Central memory CD8-positive, alpha-beta T cell (primary cell): ENCODE measurements at regions not wholly inside any gene's neighbourhood (a gene's known extent, or its start where the extent isn't known, plus 50 kb on each side); places are given as distances from the start of the nearest gene placed in this dataset.

ENCODE experiments used
- ATAC-seq: fragments of 150-1000 bp; cut with Tn5 transposase; replicated peaks from 2 replicates; pipeline ENCODE4 v1.10.0; 2022; ENCODE audit warnings: mild to moderate bottlenecking, moderate FRiP score, moderate number of reproducible peaks; ENCODE audit not compliant: poor library complexity, severe bottlenecking; ENCODE audit errors: extremely low read depth
- DNase-seq, 2 donors: peaks; one replicate each; pipeline ENCODE4 v3.0.0; 2021; ENCODE audit warnings: low spot score in 2 of 2
- H3K27ac Mint-ChIP-seq: one replicate; pipeline ENCODE4 v1.8.0; 2022; ENCODE audit warnings: low read depth, mild to moderate bottlenecking, moderate library complexity, mixed read lengths
- H3K27me3 Mint-ChIP-seq: one replicate; pipeline ENCODE4 v1.8.0; 2022; ENCODE audit warnings: mixed read lengths
- H3K36me3 Mint-ChIP-seq: one replicate; pipeline ENCODE4 v1.8.0; 2022; ENCODE audit warnings: mild to moderate bottlenecking, moderate library complexity, mixed read lengths; ENCODE audit not compliant: insufficient read depth
- H3K4me1 Mint-ChIP-seq: one replicate; pipeline ENCODE4 v1.8.0; 2022; ENCODE audit warnings: mixed read lengths
- H3K4me3 Mint-ChIP-seq: one replicate; pipeline ENCODE4 v1.8.0; 2022; ENCODE audit warnings: mild to moderate bottlenecking, moderate library complexity, mixed read lengths
- H3K9me3 Mint-ChIP-seq: one replicate; pipeline ENCODE4 v1.8.0; 2022; ENCODE audit warnings: mixed read lengths

- DNase-seq: no peak
- no peak for ATAC-seq
- no peaks in the 10 kb centered on the region for H3K27me3 Mint-ChIP-seq
These were observed 405.9 kb upstream of the ZNF385D start for GRCh38 chr3:22156868-22157267.

GRCh38 chr3:22157848-22158247 lies 406.8 kb upstream of the ZNF385D start:
- no peaks in the 10 kb centered on the region for H3K27me3 Mint-ChIP-seq
- DNase-seq (no peak), ATAC-seq (no peak)
- no peak overlapping the region for H3K4me3 Mint-ChIP-seq
- peaks cover 15% of the 10 kb centered on the region for H3K9me3 Mint-ChIP-seq
- no peak overlapping the region for H3K27ac Mint-ChIP-seq
- H3K4me1 Mint-ChIP-seq: no peaks in the 10 kb centered on the region
- no peaks in the 10 kb centered on the region for H3K36me3 Mint-ChIP-seq

More at GRCh38 chr3:22156868-22157267, 405.9 kb upstream of the ZNF385D start:
- no peaks in the 10 kb centered on the region for H3K4me1 Mint-ChIP-seq
- H3K4me3 Mint-ChIP-seq: no peak overlapping the region
- peaks cover 16% of the 10 kb centered on the region for H3K9me3 Mint-ChIP-seq
- H3K36me3 Mint-ChIP-seq: no peaks in the 10 kb centered on the region
- H3K27ac Mint-ChIP-seq: no peak overlapping the region

DNA sequence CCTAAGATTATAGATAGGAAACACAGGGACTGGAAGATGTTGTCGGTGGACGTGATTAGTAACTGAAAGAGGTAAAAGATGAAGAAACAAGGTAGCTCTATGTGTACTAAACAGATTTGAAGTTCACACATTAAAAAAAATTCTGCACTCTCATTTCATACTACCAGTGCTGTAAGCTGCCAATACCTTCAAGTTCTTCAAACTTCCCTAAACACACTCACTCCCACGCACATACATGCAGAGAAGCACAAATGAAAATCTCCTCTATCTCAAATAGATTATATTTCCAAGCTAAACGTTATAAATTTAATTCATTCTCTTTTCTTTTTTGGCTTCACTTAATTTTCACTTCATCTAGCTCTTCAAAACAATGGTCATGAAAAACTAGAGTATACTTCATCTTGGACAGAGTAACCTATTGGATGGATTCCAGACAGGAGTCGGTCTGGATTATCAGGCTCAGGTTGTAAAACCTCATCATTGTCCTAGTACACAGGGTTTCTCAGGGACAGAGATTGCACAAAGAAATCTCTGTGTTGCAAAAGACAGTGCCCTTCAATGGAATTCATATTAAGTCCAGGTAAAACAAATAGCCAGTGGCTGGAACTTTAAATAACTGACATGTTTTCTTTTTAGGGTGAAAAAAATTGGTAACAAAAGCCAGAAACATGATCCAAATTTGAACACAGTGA lies 408.1 kb upstream of the ZNF385D start:
- no peak for ATAC-seq
- H3K27ac Mint-ChIP-seq: no peak overlapping the region

DNA sequence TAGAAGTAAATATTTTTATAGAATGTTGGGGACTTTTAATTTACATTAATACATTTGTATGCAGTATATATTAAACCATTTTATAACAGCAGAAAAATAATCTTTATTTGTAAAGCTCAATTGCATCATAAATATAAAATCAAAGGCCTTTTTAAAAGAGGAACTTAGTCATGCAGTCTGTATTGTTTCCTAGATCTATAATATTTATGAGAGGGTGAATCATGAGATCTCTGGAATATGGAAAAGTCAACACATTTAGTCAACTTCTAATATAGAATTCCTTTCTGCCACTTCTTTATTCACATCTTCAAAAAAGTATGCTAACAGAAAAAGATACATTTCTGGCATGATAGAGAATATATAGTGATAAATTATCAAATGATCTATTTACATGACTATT lies 410.3 kb upstream of the ZNF385D start:
- H3K27ac Mint-ChIP-seq: no peak overlapping the region
- no peaks in the 10 kb centered on the region for H3K27me3 Mint-ChIP-seq
- peaks cover 17% of the 10 kb centered on the region for H3K9me3 Mint-ChIP-seq
- no peak for DNase-seq
- no peaks in the 10 kb centered on the region for H3K4me1 Mint-ChIP-seq
- H3K36me3 Mint-ChIP-seq: no peaks in the 10 kb centered on the region
- no peak for ATAC-seq
- H3K4me3 Mint-ChIP-seq: no peak overlapping the region

More for the DNA sequence above, 408.1 kb upstream of the ZNF385D start:
- Mint-ChIP-seq H3K36me3 (no peaks in the 10 kb centered on the region), H3K27me3 (no peaks in the 10 kb centered on the region), H3K4me3 (no peak overlapping the region), H3K9me3 (peaks cover 13% of the 10 kb centered on the region), H3K4me1 (no peaks in the 10 kb centered on the region)
- no peak for DNase-seq

- Mint-ChIP-seq H3K27me3 (no peaks in the 10 kb centered on the region), H3K4me3 (no peak overlapping the region), H3K27ac (no peak overlapping the region), H3K4me1 (no peaks in the 10 kb centered on the region), H3K36me3 (no peaks in the 10 kb centered on the region), H3K9me3 (peaks cover 6% of the 10 kb centered on the region)
- ATAC-seq (no peak), DNase-seq (no peak)
These were observed 419.4 kb upstream of the ZNF385D start for GRCh38 chr3:22170370-22170769.

GRCh38 chr3:22172964-22173363 lies 422.0 kb upstream of the ZNF385D start:
- H3K27ac Mint-ChIP-seq: no peak overlapping the region
- no peaks in the 10 kb centered on the region for H3K9me3 Mint-ChIP-seq
- no peak for ATAC-seq
- no peak overlapping the region for H3K4me3 Mint-ChIP-seq
- no peak for DNase-seq
- H3K4me1 Mint-ChIP-seq: no peaks in the 10 kb centered on the region
- no peaks in the 10 kb centered on the region for H3K36me3 Mint-ChIP-seq
- no peaks in the 10 kb centered on the region for H3K27me3 Mint-ChIP-seq

GRCh38 chr3:22175947-22176346 lies 424.9 kb upstream of the ZNF385D start:
- H3K27ac Mint-ChIP-seq: no peak overlapping the region
- no peak for ATAC-seq
- DNase-seq: no peak
- no peaks in the 10 kb centered on the region for H3K36me3 Mint-ChIP-seq
- H3K4me3 Mint-ChIP-seq: no peak overlapping the region
- peaks cover 9% of the 10 kb centered on the region for H3K9me3 Mint-ChIP-seq
- no peaks in the 10 kb centered on the region for H3K27me3 Mint-ChIP-seq
- no peaks in the 10 kb centered on the region for H3K4me1 Mint-ChIP-seq

DNA sequence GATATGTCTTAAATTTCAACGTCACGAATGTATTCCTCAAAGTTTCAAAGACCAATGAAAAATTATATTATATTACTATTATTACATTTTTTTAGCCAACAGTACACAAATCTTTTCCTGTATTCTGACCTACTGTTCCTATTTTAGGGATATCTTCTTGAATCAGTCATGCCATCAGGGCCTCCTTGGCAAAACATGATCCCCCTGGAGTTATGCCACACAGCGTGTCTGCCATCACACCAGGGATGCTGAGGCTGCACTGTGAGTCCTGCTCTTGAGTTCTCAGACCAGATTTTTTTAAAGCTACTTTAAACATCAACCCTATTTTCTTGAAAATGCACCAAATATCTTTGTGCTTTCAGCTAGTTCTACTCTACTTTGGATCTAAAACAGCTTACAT lies 425.9 kb upstream of the ZNF385D start:
- Mint-ChIP-seq H3K27me3 (no peaks in the 10 kb centered on the region), H3K9me3 (peaks cover 9% of the 10 kb centered on the region), H3K27ac (no peak overlapping the region), H3K36me3 (no peaks in the 10 kb centered on the region), H3K4me1 (no peaks in the 10 kb centered on the region), H3K4me3 (no peak overlapping the region)
- no peak for DNase-seq
- ATAC-seq: no peak

DNA sequence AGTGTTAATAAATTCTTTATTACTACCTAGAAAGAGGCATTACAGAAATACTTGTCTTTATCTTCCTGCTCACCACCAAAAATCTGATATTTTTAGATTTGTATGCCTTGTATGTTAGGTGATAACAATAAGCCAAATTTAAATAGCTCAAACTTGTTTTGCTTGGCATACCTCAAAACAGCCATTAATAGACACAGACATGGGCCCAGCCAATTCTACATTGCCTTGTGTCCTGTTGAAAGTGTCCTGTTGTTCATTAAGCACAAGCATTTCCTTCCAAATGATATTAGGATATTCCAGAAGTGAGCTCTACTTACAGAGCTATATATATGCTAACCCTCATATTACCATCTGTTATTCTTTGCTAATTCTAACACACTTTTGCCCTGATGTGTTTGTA lies 438.6 kb upstream of the ZNF385D start:
- Mint-ChIP-seq H3K27me3 (no peaks in the 10 kb centered on the region), H3K4me3 (no peak overlapping the region), H3K36me3 (no peaks in the 10 kb centered on the region), H3K27ac (no peak overlapping the region), H3K9me3 (peaks cover 12% of the 10 kb centered on the region), H3K4me1 (no peaks in the 10 kb centered on the region)
- no peak for ATAC-seq
- DNase-seq: no peak

DNA sequence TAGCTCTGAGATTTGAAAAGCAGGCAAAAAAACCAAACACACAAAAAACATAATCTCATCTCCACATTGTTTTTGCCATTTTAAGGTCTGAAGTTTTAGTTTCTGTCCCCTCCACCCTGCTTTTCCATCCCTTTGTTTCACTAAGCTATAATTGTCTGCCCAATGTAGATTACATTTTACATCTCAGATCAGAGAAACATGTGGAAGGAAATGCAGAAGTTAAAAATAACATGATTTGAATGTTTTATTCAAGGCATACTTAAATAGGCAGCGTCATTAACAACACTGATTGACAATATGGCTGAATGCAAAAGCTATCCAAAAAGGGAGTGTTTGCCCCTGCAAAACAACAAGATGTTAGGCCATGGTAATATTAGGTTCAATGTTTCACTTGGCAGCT lies 448.1 kb upstream of the ZNF385D start:
- DNase-seq: no peak
- H3K27ac Mint-ChIP-seq: no peak overlapping the region
- no peaks in the 10 kb centered on the region for H3K36me3 Mint-ChIP-seq
- peaks cover 6% of the 10 kb centered on the region for H3K9me3 Mint-ChIP-seq
- no peaks in the 10 kb centered on the region for H3K4me1 Mint-ChIP-seq
- H3K27me3 Mint-ChIP-seq: no peaks in the 10 kb centered on the region
- no peak for ATAC-seq
- no peak overlapping the region for H3K4me3 Mint-ChIP-seq

GRCh38 chr3:22208844-22209243 lies 457.8 kb upstream of the ZNF385D start:
- H3K27me3 Mint-ChIP-seq: no peaks in the 10 kb centered on the region
- no peak for ATAC-seq
- H3K36me3 Mint-ChIP-seq: no peaks in the 10 kb centered on the region

DNA sequence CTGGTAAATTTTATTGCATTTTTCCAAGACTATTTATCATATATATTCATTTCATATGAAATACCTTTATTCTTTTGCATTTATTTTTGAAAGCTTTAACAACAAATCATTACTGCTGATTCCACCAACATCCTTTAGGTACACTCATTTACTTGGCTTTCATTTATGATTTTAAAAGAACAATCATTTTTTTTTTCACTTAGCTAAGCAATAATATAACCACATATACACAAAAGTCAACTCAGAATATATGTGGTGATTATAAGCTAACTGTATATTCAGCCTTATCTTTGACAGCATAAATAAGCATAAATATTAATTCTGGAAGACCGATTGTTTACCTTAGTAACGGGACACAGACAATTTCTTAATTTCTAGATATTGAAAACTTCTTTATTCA lies 458.6 kb upstream of the ZNF385D start:
- H3K4me3 Mint-ChIP-seq: no peak overlapping the region
- no peak for ATAC-seq
- H3K9me3 Mint-ChIP-seq: peaks cover 28% of the 10 kb centered on the region
- no peaks in the 10 kb centered on the region for H3K4me1 Mint-ChIP-seq
- H3K36me3 Mint-ChIP-seq: no peaks in the 10 kb centered on the region
- no peak overlapping the region for H3K27ac Mint-ChIP-seq
- DNase-seq: no peak
- H3K27me3 Mint-ChIP-seq: no peaks in the 10 kb centered on the region

More at GRCh38 chr3:22208844-22209243, 457.8 kb upstream of the ZNF385D start:
- no peak overlapping the region for H3K27ac Mint-ChIP-seq
- H3K4me1 Mint-ChIP-seq: no peaks in the 10 kb centered on the region
- H3K9me3 Mint-ChIP-seq: peaks cover 33% of the 10 kb centered on the region
- H3K4me3 Mint-ChIP-seq: no peak overlapping the region
- no peak for DNase-seq

DNA sequence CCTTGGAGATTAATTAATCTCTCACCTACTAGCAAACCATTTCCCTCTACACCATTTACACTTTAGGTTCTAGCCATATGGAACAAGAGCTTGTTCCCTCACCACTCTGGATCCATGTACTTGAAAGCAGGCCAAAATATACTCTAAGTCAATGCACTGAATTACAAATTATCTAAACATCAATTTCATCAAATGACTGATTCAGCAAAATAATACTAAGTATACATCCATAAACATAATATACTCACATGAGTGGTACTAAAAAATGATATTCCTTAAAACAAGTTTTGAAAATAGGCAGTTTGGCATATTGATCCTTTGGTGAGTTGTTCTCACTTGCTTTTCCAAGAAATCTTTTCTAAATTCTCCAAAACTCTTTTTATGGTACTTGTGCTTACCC lies 459.7 kb upstream of the ZNF385D start:
- Mint-ChIP-seq H3K27me3 (no peaks in the 10 kb centered on the region), H3K27ac (no peak overlapping the region), H3K36me3 (no peaks in the 10 kb centered on the region), H3K4me1 (no peaks in the 10 kb centered on the region), H3K4me3 (no peak overlapping the region), H3K9me3 (peaks cover 28% of the 10 kb centered on the region)
- DNase-seq (no peak), ATAC-seq (no peak)
